GM13976 (cell line): ENCODE measurements at regions not wholly inside any gene's neighbourhood (a gene's known extent, or its start where the extent isn't known, plus 50 kb on each side); places are given as distances from the start of the nearest gene placed in this dataset.
"Not testable (repeated sequence)": the region's sequence is repeated elsewhere in the genome, so short reads cannot be mapped to it uniquely, and the experiment has no call there.

ENCODE experiments used
- DNase-seq: peaks from one replicate; pipeline ENCODE4 v3.0.0; 2012; ENCODE audit warnings: low spot score
- CTCF ChIP-seq: IDR thresholded peaks from 2 replicates; pipeline ENCODE4 v1.5.1; 2012; ENCODE audit warnings: borderline replicate concordance, mild to moderate bottlenecking; ENCODE audit not compliant: insufficient read depth; ENCODE audit errors: extremely low read depth, missing control alignments, control extremely low read depth
- in situ Hi-C: fragments of 300-500 bp; cut with MboI; formaldehyde crosslinking; loops from one replicate; pipeline ENCODE4 v1.12.0; 2022; ENCODE audit warnings: low sequenced_read_pairs, mixed read lengths, inconsistent platforms; ENCODE audit not compliant: unreplicated experiment

GRCh38 chr3:168933614-168934013 lies 729.9 kb downstream of the MECOM start:
- in situ Hi-C loops = no loop called here
- DNase-seq = no peak
- no peak for TF ChIP-seq CTCF

GRCh38 chr3:168929997-168930396 lies 733.5 kb downstream of the MECOM start:
- in situ Hi-C loops, DNase-seq: not testable (repeated sequence)

- in situ Hi-C loops = no loop called here
- DNase-seq = no peak
- no peak for TF ChIP-seq CTCF
Observed at GRCh38 chr3:168926426-168926825, 737.1 kb downstream of the MECOM start.

GRCh38 chr3:168925568-168925967 lies 737.9 kb downstream of the MECOM start:
- no peak for TF ChIP-seq CTCF
- in situ Hi-C loops = no loop called here
- DNase-seq = no peak

GRCh38 chr3:168914662-168915061 lies 748.9 kb downstream of the MECOM start:
- TF ChIP-seq CTCF = no peak
- DNase-seq = no peak
- in situ Hi-C loops = no loop called here

- TF ChIP-seq CTCF = no peak
- in situ Hi-C loops = no loop called here
- no peak for DNase-seq
Observed at GRCh38 chr3:168909260-168909659, 754.3 kb downstream of the MECOM start.

- no peak for TF ChIP-seq CTCF
- no peak for DNase-seq
- in situ Hi-C loops = no loop called here
Observed at GRCh38 chr3:168895419-168895818, 768.1 kb downstream of the MECOM start.
